Epithelial cell of esophagus (primary cell): ENCODE measurements at regions not wholly inside any gene's neighbourhood (a gene's known extent, or its start where the extent isn't known, plus 50 kb on each side); places are given as distances from the start of the nearest gene placed in this dataset.

Experiments
- DNase-seq: peaks from one replicate; pipeline ENCODE4 v3.0.0; 2010; ENCODE audit warnings: low read depth
- H3K4me3 ChIP-seq: 2 replicates; pipeline ENCODE4 v1.5.1; 2011; ENCODE audit warnings: mild to moderate bottlenecking, low read length, control low read depth
- CTCF ChIP-seq: IDR thresholded peaks from 2 replicates; pipeline ENCODE4 v1.5.1; 2011; ENCODE audit warnings: low read depth, mild to moderate bottlenecking, low read length, control low read depth, inconsistent platforms; ENCODE audit not compliant: insufficient read depth; ENCODE audit errors: missing control alignments

DNA sequence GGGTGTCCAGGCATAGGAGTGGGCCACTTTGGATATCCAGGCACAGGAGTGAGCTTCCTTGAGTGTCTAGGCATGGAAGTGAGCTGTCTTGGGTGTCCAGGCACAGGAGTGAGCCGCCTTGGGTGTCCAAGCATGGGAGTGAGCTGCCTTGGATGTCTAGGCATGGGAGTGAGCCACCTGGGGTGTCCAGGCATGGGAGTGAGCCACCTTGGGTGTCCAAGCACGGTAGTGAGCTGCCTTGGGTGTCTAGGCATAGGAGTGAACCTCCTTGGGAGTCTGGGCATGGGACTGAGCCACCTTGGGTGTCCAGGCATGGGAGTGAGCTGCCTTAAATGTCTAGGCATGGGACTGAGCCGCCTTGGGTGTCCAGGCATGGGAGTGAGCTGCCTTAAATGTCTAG, 146.3 kb downstream of the C1orf94 start:
- DNase-seq, result no peak
- no peak for TF ChIP-seq CTCF
- H3K4me3 ChIP-seq, result no peak overlapping the region

DNA sequence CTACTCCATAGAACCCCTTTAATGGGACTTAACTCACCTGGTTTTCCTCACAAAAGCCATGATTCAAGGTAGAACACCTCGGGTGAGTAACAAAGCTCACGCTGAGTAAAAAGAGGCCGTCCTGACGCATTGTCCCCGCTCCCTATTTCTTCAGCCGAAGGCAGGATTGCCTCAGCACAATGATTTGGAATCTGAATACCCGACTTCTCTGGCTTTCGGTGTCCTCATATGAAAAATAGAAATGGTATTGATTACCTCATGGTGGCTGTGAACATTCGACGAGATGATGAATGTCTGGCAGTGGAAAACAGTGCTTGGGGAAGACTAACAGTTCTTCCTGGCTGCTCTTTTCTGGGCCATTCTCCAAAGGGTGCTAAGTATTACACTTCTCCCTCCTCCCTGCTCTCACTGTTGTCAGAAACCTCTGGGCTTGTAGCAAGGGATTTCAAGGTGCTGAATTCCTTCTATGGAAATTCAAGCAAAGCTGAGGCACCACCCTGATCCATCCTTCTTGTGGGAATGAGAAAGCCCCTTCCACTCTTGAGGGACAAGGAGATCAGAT, 148.3 kb downstream of the C1orf94 start:
- no peak for DNase-seq
- TF ChIP-seq CTCF, result no peak
- H3K4me3 ChIP-seq, result no peak overlapping the region

DNA sequence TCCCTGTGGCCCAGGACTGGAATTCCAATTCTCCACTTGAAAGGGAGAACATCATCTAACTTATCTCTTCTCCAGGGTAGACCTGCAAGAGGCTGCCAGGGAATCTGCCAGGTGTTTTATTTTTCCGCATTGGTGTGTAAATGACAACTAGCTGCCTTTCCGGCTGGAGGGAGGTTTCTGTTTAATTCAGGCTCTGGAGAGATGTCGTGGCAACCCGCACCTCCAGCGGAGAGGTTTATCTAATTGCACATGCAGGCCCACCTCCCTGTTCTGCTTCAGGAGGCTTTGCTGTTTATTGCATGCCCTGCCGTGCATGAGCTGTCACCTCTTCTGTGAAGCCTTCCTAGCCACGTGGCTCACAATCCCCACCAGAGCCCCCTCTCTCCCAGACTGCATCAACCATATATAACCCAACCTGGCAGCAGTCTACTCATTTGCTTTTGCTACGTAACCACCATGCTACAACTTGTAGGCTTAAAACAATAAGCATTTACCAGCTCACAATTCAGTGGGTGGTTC, 151.6 kb downstream of the C1orf94 start:
- DNase-seq, result no peak
- no peak for TF ChIP-seq CTCF
- H3K4me3 ChIP-seq, result no peak overlapping the region

DNA sequence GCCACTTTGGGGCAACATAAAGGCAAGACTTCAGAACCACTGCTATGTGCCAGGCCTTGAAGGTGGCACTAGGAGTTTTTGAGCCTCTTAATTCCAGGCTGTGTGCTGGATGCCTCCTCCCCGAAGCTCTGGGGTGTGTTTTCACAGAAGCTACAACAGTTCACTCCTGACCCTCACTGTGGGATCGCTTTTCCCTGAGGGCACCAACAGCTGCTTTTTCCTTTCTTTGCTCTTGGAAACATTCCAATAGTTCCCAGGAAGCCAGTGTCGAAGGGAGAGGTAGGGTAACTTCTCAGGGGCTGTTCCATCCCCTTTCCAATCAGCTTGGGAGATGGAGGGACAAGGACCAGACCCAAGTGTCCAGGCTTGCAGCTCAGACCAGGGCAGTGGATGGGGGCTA, 153.4 kb downstream of the C1orf94 start:
- no peak for DNase-seq
- no peak overlapping the region for H3K4me3 ChIP-seq
- TF ChIP-seq CTCF, result no peak

GRCh38 chr1:34331020-34331926, 154.6 kb downstream of the C1orf94 start:
- no peak for TF ChIP-seq CTCF
- no peak overlapping the region for H3K4me3 ChIP-seq
- DNase-seq, result no peak

DNA sequence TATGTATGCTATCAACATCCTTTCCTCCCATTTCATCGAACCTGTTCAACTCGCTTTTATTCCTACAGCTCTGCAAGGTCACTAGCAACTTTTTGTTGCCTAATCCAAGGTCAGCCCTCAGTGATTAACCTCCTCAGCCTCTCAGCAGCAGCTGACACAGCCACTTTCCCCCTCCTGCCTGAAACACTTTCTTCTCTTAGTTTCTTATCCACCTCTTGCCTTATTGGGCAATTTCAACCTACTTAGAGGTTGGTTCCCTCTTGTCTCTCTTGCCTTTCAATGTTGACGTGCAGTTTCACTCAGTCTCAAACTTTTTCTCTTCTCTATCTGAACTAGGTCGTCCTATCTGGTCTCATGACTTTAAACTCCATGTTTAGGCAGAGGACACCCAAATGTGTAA, 156.3 kb downstream of the C1orf94 start:
- H3K4me3 ChIP-seq, result no peak overlapping the region
- DNase-seq, result no peak
- no peak for TF ChIP-seq CTCF
